Hematopoietic multipotent progenitor cell (in vitro differentiated cells): ENCODE measurements at regions not wholly inside any gene's neighbourhood (a gene's known extent, or its start where the extent isn't known, plus 50 kb on each side); places are given as distances from the start of the nearest gene placed in this dataset.
A peak's percentile ranks its signal among the peaks of the same experiment; 100 is the strongest.

Experiments used
- DNase-seq, 3 donors: peaks; one replicate each; pipeline ENCODE4 v3.0.0-alpha.2; 2011 to 2015; ENCODE audit warnings: low read depth in 2 of 3, low spot score in 2 of 3

DNA sequence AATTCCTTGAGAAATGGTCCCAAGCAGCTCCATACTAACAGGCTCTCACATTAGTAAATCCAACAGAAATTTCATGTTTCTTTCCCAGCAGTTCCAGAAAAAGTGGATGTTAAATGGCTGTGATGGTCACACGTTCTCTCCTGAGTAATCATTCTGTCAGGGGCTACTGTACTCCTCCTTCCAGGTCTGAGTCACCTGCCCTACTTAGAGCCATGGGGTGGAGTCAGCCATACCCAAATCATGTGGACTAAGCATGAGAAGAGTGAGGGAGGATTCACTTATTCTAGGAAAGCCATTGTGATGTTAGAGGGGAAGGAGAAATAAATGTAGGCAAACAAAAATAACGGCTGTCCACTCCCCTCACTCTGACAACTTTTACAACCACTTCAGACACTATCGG, 547.2 kb downstream of the CSNK1G3 start:
- DNase-seq = no peak

DNA sequence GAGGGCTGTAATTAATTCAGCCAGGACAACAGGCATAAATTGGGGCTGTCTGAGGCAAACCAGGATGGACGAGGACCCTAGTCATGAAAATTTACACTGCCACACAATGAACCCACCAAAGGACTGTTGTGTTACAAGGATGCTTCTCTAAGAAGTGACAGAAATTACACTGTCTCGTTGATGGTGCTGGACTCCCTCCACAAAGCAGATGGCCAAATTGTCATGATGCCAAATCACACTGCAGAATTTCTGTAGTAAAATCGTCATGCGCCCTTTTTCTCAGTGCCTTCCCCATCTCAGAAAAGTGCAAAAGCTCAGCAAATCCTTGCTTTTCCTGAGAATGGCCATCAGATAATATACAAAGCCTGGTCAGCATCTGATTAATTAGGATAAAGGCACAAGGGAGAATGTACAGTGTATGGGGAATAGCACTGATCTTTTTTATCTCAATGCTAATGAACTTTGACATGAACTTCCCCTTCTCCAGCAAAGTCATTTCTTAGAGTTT, 545.8 kb downstream of the CSNK1G3 start:
- DNase-seq = no peak

DNA sequence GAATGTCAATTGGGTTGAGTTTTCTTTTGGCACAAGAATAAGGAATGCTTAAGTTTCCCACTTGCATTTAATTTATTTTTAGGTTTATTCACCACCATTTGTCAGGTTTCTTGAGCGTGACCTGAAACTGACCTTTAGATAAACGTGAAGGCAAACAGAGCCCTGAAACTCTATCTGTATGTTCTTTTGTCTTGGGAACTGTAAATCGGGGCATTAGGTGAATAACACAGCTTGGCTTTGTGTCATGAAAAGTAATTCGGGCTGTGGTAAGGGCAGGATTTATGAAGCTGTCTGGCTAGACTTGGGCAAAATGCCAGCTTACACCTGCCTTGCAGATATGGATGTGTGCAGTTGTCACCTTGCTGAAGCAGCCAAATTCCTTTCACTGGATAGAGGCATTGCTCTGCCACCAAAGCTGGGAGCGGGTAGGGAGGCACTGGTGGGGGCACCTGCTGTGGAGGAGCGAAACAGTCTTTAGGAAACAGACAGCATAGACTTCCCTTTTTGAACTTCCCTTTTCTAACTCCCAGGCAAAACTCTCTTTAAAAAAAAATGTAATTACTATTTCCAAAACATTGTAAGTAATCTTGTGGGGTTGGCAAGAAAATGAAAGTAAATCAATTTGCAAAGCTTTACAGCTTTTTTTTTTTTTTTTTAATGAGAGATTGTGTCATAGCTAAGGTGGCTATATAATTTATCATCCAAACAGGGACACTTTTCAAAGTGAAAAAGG, 545.2 kb downstream of the CSNK1G3 start:
- peak in 2 of 3 donors; percentile 83 to 95 for DNase-seq

DNA sequence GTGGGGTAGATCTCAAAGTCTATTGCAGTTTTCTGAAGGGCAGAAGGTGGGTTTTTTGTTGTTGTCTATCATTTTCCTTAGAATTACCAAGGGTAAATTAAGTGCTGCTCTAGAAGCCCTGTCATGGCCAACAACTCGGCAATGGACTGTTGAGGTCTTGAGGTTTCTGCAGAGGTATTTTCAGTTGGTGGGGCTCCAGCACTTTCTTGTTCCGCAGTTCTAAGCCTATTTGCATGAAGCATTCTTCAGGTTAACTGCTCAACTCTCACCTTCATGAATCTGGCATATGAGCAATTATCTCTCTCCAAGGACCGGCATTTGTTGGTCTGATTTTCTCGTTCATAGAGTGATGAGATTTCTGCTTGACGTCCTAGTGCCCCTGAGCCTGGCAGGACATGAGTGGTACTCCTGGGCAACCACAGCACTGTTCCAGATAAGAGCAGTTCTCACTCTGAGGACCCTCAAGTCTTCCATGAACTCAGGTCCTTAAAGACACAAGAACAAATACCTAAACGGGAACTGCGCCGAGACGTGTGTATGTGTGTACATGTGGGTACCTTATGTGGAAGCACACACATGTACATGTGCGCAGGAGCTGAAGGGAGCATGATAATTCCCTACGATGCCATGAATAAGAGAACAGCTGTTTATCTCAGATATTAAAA, 544.5 kb downstream of the CSNK1G3 start:
- peak in 1 of 3 donors; percentile 44 for DNase-seq

DNA sequence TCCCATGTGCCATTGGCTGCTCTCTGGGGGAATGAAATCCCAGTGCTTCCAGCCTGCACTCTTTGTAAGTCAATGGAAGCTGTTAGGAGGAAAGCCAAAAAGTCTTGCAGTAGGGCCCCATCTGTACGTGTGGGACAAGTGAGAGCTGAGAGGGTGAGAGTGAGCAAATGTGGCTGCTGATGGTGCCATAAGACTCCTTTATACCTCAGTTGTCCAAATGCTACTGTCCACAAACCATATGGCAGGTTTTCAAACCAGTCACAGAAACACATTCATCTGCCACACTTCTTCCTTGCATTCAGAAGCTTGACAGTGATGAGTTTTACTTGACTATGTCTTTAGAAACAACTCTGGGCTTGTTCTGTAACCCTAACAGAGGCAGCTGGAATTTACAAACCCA, 543.8 kb downstream of the CSNK1G3 start:
- no peak for DNase-seq

DNA sequence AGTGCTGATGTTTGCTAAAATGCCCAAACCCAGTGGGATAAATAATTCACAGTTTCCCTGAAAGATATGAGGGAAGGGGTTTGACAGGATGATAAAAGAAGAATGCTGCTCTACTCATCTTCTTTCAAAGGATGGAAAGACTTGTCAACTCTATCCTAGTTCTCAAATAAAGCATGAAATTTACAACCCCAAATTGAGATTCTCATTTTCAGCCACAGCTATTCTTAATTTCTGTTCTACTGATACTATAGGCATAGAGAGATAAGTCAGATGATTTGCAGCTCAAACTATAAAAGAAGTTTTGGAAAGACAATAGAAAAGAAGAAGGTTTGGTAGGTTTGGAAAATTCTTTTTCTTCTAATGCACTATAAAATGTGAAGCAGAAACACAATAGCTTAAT, 542.6 kb downstream of the CSNK1G3 start:
- no peak for DNase-seq

DNA sequence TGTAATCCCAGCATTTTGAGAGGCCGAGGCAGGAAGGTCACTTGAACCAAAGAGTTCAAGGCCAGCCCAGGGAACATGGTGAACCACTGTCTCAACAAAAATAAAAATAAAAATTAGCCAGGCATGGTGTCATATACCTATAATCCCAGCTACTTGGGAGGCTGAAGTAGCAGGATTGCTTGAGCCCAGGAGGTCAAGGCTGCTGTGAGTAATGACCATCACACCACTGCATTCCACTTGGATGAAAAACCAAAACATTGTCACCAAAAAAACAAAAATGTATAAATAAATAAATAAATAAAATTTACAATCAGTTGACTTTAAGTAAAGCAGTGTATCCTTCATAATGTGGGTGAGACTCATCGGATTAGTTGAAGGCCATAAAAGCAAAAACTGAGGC, 541.4 kb downstream of the CSNK1G3 start:
- no peak for DNase-seq

DNA sequence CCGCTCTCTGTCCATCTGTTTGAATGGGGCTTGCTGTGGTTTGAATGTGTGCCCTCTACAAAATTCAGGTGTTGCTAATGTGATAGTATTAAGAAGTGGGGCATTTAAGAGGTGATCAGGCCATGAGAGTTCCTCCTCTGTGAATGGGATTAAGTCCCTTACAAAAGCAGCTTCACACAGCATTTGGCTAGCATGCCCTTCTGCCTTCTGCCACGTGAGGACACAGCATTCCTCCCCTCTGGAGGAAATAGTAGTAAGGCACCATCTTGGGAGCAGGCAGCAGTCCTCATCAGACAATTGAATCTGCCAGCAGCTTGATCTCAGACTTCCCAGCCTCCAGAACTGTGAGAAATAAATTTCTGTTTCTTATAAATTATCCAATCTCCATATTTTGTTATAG, 540.2 kb downstream of the CSNK1G3 start:
- no peak for DNase-seq

DNA sequence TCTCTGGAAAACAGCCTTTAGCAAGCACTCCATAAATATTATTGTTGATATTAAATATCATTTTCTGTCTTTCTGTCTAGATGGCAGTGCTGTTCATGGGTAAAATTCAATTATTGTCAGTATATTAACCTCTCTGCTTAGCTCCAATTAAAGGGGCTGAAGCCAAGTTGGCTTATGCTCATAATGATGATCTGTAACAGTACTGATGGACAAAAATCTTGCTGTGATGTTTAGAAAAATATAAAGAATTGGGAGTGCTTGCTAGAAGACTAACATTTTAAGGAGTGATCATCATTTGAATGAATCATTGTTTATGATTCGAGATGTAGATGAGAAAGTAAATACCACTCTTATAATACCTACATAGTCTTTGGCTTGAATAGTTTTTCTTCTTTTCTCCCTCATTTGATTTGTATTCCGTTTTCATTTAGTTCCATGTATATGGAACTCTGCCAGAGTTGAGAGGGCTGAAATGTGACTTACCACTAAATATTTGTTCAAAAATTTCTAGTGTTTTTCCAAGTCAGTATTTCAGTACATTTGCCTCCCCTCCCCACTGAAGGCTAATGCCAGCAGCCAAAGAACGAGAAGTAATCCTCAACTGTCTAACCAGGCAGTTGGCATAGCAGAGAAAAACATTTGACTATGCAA, 538.3 kb downstream of the CSNK1G3 start:
- no peak for DNase-seq

DNA sequence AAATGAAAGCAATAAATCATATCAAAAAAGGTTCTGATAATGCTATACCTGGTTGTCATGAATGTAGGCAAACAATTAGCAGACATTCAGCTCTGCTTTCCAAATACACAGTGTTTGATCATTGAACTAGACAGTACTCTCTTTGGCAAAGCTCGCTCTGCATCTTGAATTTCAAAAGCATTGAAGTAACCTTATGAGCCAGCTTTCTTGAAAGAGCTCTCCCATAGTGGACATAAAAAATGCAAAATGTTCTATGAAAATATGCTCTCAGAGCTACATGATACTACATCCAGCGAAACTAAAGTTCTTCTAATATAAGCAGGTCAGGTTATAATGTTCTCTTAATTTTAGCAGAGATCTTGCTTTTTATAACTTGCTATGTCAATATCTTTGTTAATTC, 533.4 kb downstream of the CSNK1G3 start:
- DNase-seq = no peak

DNA sequence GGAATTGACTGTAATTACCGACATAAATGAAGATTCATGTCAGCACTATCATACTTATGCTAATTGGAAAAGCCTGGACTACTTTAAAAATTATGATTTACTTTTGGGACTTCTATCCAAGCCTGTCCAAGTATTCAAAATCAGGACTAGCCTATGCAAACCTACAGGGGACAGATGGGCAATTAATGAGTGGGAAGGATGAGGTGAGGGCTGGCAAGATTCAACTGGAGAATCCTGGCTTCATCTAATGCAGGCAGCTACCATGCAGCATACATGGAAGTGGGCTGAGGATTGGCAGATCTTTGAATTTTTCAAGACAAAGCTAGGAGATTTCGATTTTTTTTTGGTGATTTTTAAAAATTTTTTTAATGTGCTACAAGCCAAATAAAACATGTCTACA, 532.6 kb downstream of the CSNK1G3 start:
- DNase-seq = no peak

DNA sequence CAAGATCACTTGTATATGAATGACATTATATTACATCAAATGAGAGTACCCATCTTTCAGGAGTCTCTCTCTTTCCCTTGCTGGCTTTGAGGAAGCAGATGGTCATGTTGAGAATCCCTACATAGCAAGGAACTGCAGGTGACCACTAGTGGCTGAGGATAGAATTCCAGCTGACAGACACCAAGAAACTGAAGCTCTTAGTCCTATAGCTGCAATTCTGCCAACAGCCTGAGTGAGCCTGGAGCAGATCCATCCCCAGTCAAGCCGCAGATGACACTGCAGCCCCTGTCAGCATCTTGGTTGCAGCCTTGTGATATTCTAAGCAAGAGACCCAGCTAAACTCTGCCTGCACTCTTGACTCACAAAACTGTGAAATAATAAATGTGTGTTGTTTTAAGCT, 531.5 kb downstream of the CSNK1G3 start:
- no peak for DNase-seq

DNA sequence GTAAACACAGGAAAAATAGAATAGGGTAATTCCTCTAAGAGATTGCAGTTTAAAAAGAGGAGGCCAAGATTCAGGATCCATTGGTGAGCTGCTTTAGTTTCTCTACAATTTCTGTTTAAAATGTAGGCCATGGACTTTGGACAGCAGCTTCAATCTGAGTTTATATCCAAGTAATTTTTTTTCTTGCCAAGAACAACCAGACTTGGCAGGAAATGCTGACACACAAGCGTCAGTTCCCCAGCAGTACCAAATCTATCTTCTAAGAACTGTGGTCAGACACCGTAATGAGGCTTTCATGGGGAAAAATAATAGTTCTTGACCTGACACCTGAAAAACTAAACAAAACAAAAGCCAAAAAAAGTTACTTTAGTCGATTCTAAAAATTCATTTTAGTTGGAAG, 528.8 kb downstream of the CSNK1G3 start:
- DNase-seq = peak in 1 of 3 donors; percentile 4

DNA sequence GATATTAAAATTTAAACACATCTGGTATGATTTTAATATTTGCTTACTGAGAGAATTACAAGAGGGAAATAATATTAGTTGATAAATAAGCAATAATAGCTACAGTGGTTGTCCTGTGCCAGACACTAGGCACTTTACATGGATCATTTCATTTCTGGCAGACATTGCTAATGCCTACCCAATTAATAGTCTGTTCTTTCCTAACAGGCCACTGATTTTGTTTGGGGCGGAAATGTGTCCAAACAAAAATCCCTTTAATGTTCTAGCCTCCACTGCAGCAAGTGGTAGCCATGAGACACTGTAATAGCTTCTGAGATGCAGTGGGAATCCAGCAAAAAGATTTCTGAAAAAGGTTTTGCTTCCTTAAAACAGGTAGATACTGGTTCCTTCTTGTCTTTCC, 527.4 kb downstream of the CSNK1G3 start:
- no peak for DNase-seq

DNA sequence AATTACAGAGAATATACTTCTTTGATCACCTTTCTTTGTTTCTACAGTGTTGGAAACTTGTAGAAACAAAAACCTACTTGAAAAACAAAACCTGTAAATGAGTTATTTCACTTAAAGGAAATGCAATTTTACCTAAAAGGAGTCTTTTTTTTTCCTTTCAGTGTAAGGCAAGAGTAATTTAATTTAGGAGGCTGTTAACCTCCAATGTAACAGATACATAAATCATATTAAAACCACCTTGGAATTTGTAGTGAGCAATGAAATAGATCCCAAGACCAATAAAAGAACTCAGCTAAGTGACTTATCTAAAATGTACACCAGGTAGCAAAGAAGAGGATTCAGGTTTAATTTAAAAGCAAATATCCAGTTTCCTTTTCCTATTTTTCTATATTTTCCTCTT, 524.8 kb downstream of the CSNK1G3 start:
- DNase-seq = no peak

DNA sequence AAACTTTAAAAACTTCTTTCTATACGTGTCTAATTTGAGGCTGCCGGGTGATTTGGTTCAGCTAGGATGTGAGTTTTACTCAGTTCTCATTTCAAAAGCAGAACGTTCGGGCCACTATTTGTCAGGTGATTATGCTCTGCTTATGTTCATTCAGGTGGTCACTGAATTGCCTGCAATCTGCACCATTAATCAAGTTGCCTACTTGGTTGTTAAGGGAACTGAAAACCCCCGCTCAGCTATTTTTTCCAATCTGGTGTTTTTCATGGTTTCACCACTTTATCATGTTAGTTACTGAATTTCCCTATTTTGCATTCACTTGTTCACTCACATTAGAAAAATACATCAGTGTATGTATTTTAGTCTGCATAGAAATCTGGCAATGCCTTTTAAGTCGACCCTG, 523.0 kb downstream of the CSNK1G3 start:
- DNase-seq = no peak

DNA sequence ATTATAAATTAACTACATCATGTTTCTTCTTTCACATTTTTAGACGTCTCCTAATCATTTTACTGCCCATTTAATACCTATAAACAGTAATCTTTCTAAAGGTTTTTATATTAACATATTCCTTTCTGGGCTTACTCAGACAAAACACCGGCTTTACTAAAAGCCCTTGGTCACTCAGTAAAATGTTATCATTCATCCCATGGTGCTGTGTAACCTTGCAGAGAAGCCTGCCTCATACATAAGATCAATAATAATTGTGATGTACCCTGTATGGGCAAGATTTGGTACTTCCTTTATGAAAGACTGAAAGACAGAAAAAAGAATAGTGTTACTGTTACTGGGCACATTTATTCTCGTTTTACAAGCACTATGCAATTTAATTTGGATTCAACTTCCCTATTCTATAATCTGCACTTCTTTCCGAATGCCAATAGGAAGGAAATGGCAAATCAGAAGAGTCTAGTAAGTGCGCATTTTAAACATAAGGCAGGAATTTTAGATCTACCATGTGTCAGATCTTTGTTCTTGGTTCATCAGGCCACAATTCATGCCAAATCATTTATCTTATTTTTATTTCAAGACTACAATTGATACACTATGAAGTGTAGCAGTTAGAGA, 522.2 kb downstream of the CSNK1G3 start:
- DNase-seq = no peak

DNA sequence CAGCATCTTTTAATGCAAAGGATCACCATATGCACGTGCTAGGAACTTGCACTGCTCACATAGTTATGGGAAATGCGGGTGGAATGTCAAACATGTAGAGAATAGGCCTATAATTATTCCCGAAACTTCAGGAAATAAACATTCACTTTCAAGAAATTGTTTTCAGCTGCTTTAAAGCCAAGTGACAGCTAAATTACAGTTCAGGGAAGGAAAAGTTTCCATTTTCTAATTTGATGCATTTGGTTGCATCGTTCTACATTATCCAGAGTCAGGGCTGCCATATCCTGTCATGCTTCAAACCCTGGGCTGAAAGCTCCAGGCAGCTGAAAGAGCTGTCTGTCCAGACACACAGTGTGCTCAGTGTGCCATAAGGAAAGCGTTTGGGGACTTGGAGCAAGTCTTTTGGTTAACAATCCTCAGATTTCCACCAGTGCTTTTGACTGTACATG, 518.1 kb downstream of the CSNK1G3 start:
- DNase-seq = no peak

DNA sequence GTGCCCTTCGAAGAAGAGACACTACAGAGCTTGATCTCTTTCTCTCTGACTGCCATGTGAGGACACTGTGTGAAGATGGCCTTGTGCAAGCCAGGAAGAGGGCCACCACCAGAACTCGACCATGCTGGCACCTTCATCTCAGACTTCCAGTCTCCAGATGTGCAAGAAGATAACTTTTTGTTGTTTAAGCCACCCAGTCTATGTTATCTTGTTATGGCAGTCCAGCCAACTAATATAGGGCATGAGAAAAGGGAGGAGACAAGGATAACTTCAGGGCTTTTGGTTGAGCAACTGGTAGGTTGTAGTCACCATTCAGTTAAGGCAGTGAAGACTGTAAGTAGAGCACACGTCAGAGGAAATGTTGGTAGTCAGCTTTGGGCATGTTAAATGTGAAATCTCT, 515.5 kb downstream of the CSNK1G3 start:
- DNase-seq = no peak

DNA sequence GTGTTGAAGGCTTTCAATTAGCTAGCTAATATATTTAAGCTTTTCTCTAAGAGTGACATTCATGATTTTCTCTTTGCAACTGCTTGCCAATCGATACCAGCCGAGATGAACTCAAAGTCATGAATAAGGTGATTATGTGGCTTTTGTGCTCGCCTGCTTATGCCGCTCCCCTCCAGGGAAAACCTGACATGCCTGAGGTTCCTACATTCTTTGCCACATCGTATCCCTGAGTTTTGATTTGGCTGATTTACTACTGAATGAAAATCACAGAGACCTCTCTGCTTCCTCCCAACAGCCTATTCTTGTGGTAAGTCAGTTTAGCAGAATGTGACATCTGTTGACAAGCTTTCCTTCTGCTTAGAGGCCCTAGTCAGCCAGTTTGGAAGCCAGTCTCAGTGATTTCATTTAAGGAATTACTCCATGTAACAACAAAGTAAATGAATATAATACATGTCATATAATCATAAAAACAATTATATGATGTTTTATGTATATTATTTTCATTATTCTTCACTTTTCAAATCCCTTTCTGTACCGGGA, 513.4 kb downstream of the CSNK1G3 start:
- DNase-seq = peak in 1 of 3 donors; percentile 37

DNA sequence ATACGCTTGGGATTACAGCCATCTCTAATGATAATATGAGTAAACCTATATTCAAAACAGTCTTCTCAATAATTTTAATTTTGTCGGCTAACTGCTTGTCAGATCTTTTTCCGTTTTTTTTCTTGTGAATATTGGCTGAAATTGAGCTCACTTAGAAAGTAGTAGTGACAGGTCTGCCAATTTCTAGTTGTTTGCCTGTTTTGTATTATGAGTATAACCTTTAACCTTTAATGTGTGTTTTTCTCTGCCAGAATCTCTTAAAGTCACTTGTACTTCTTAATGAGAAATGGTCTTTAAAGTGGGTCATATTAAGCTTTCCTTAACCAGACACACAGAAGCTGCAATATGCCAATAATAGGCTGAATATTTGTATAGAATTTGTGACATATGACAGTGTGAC, 511.0 kb downstream of the CSNK1G3 start:
- DNase-seq = no peak
